Nephron (organoid): ENCODE measurements at regions not wholly inside any gene's neighbourhood (a gene's known extent, or its start where the extent isn't known, plus 50 kb on each side); places are given as distances from the start of the nearest gene placed in this dataset.
"Not testable (repeated sequence)": the region's sequence is repeated elsewhere in the genome, so short reads cannot be mapped to it uniquely, and the experiment has no call there.

Experiments used
- H3K27ac Mint-ChIP-seq, 3 experiments: 2 replicates each; pipeline ENCODE4 v1.8.0; 2020; ENCODE audit warnings: mixed read lengths in 3 of 3, mild to moderate bottlenecking in 2 of 3, moderate library complexity in 1 of 3
- H3K27me3 Mint-ChIP-seq: 2 replicates; pipeline ENCODE4 v1.8.0; 2021; ENCODE audit warnings: low read depth, mild to moderate bottlenecking, moderate library complexity, mixed read lengths
- H3K36me3 Mint-ChIP-seq: 2 replicates; pipeline ENCODE4 v1.8.0; 2020; ENCODE audit warnings: low read depth, mixed read lengths
- H3K4me1 Mint-ChIP-seq: 2 replicates; pipeline ENCODE4 v1.8.0; 2020; ENCODE audit warnings: mixed read lengths
- H3K4me3 Mint-ChIP-seq, 3 experiments: 2 replicates each; pipeline ENCODE4 v1.8.0; 2020; ENCODE audit warnings: mild to moderate bottlenecking in 3 of 3, mixed read lengths in 3 of 3, moderate library complexity in 2 of 3
- H3K9me3 Mint-ChIP-seq: 2 replicates; pipeline ENCODE4 v1.8.0; 2020; ENCODE audit warnings: mixed read lengths
- TF ChIP-seq, protein P1 (sequence below), 3 experiments: fragments of 200-600 bp; sonication (generic); IDR thresholded peaks; one replicate each; pipeline ENCODE4 v1.5.0; 2021; ENCODE audit warnings: antibody characterized with exemption in 3 of 3; ENCODE audit not compliant: unreplicated experiment in 3 of 3

DNA sequence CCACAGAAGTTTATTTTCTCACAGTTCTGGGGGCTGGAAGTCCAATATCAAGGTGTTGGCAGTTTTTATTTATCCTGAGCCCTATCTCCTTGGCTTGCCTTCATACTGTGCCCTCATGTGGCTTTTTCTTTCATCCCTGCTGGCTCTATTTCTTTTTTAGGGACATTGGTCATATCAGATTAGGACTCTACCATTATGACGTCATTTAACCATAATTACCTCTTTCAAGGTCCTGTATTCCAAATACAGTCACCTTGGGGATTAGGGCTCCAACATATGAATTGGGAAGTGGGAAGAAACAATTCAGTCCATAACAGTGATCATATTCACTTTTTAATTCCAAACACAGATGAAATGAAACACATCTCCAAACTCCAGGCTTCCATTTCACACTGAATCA lies 286.0 kb downstream of the SUCLG1 start:
- Mint-ChIP-seq H3K9me3 (peaks cover 10% of the 10 kb centered on the region), H3K4me1 (no peaks in the 10 kb centered on the region), H3K27me3 (no peaks in the 10 kb centered on the region), H3K27ac (no peak overlapping the region), H3K4me3 (no peak overlapping the region), H3K36me3 (no peaks in the 10 kb centered on the region)
- TF ChIP-seq, protein P1, sequence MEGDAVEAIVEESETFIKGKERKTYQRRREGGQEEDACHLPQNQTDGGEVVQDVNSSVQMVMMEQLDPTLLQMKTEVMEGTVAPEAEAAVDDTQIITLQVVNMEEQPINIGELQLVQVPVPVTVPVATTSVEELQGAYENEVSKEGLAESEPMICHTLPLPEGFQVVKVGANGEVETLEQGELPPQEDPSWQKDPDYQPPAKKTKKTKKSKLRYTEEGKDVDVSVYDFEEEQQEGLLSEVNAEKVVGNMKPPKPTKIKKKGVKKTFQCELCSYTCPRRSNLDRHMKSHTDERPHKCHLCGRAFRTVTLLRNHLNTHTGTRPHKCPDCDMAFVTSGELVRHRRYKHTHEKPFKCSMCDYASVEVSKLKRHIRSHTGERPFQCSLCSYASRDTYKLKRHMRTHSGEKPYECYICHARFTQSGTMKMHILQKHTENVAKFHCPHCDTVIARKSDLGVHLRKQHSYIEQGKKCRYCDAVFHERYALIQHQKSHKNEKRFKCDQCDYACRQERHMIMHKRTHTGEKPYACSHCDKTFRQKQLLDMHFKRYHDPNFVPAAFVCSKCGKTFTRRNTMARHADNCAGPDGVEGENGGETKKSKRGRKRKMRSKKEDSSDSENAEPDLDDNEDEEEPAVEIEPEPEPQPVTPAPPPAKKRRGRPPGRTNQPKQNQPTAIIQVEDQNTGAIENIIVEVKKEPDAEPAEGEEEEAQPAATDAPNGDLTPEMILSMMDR (IDR thresholded peaks at IDR 0.05; ENCODE audit: unreplicated experiment in 3 of 3), result no peak

- Mint-ChIP-seq H3K4me3 (no peak overlapping the region), H3K27me3 (no peaks in the 10 kb centered on the region), H3K4me1 (no peaks in the 10 kb centered on the region), H3K36me3 (no peaks in the 10 kb centered on the region), H3K27ac (no peak overlapping the region), H3K9me3 (peaks cover 13% of the 10 kb centered on the region)
- TF ChIP-seq, protein P1 (IDR thresholded peaks at IDR 0.05; ENCODE audit: unreplicated experiment in 3 of 3), result no peak
These were observed 288.1 kb downstream of the SUCLG1 start for GRCh38 chr2:84170979-84171378.

DNA sequence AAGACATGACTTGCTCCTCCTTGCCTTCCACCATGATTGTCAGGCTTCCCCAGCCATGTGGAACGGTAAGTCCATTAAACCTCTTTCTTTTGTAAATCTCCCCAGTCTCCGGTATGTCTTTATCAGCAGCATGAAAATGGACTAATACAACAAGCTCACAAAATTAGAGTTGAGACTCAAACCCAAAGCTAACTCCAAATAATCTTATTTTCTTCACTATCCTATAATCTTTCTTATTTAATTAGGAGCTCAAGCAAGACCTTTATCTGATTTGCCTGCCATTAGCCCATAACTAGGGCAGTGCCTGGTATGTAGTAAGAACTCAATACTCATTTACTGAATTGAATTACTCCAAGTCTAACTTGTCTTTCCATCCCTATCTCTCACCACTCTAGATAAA lies 289.2 kb downstream of the SUCLG1 start:
- Mint-ChIP-seq H3K27me3 (no peaks in the 10 kb centered on the region), H3K36me3 (no peaks in the 10 kb centered on the region), H3K4me3 (no peak overlapping the region), H3K9me3 (peaks cover 13% of the 10 kb centered on the region), H3K27ac (no peak overlapping the region), H3K4me1 (no peaks in the 10 kb centered on the region)
- TF ChIP-seq, protein P1 (IDR thresholded peaks at IDR 0.05; ENCODE audit: unreplicated experiment in 3 of 3), result no peak

DNA sequence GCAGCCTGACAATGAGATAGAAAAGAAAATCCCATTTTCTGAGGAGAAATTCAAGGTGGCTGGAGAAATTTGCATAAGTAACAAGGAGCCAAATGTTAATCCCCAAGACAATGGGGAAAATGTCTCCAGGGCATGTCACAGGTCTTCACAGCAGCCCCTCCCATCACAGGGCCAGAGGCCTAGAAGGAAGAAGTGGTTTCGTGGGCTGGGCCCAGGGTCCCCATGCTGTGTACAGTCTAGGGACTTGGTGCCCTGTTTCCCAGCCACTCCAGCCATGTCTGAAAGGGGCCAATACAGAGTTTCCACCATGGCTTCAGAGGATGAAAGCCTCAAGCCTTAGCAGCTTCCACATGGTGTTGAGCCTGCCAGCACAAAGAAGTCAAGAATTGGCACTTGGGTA lies 290.5 kb downstream of the SUCLG1 start:
- peaks cover 13% of the 10 kb centered on the region for H3K9me3 Mint-ChIP-seq
- H3K27ac Mint-ChIP-seq, H3K27me3 Mint-ChIP-seq, H3K4me3 Mint-ChIP-seq, H3K36me3 Mint-ChIP-seq, H3K4me1 Mint-ChIP-seq: not testable (repeated sequence)

GRCh38 chr2:84165256-84165655 lies 293.8 kb downstream of the SUCLG1 start:
- H3K27me3 Mint-ChIP-seq, result peaks cover 4% of the 10 kb centered on the region
- no peaks in the 10 kb centered on the region for H3K36me3 Mint-ChIP-seq
- TF ChIP-seq, protein P1 (IDR thresholded peaks at IDR 0.05; ENCODE audit: unreplicated experiment in 3 of 3), result no peak
- H3K9me3 Mint-ChIP-seq, result peaks cover 12% of the 10 kb centered on the region
- H3K4me1 Mint-ChIP-seq, result peaks cover 5% of the 10 kb centered on the region
- H3K4me3 Mint-ChIP-seq, result no peak overlapping the region
- H3K27ac Mint-ChIP-seq, result no peak overlapping the region

GRCh38 chr2:84160453-84160852 lies 298.6 kb downstream of the SUCLG1 start:
- no peaks in the 10 kb centered on the region for H3K36me3 Mint-ChIP-seq
- peaks cover 6% of the 10 kb centered on the region for H3K4me1 Mint-ChIP-seq
- no peak overlapping the region for H3K4me3 Mint-ChIP-seq
- no peaks in the 10 kb centered on the region for H3K9me3 Mint-ChIP-seq
- H3K27ac Mint-ChIP-seq, result no peak overlapping the region
- TF ChIP-seq, protein P1 (IDR thresholded peaks at IDR 0.05; ENCODE audit: unreplicated experiment in 3 of 3), result no peak
- H3K27me3 Mint-ChIP-seq, result peaks cover 4% of the 10 kb centered on the region
